GM18873 (cell line): ENCODE measurements at regions not wholly inside any gene's neighbourhood (a gene's known extent, or its start where the extent isn't known, plus 50 kb on each side); places are given as distances from the start of the nearest gene placed in this dataset.
"Not testable (repeated sequence)": the region's sequence is repeated elsewhere in the genome, so short reads cannot be mapped to it uniquely, and the experiment has no call there.

Experiments
- ATAC-seq: cut with Tn5 transposase; IDR thresholded peaks from one replicate; pipeline ENCODE4 v1.9.1; 2021; ENCODE audit warnings: mild to moderate bottlenecking, moderate library complexity, moderate number of reproducible peaks; ENCODE audit not compliant: unreplicated experiment, low FRiP score

DNA sequence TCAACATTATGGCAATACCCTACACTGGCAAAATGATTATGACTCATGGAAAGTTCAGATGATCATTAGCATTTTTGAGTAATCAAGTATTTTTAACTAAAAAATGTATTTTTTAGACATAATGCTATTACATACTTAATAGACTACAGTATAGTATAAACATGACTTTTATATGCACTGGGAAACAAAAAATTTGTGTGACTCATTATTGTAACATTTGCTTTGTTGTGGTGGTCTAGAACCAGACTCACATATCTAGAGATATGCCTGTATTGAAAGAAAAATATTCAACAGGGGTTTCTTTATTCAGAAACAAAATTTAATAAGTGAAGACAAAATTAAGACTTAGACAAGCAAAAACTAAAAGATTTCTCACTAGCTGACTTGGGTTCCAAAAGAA, 385.3 kb upstream of the RIOK2 start:
- no peak for ATAC-seq

DNA sequence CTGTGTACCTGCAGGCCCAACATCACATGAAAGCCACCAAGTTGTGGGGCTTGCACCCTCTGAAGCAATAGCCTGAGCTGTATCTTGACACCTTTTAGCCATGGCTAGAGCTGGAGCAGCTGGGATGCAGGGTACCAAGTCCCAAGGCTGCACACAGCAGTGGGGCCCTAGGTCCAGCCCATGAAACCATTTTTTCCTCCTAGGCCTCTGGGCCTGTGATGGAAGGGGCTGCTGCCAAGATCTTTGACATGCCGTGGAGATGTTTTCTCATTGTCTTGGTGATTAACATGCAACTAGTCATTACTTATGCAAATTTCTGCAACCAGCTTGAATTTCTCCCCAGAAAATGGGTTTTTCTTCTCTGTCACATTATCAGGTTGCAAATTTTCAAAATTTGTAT, 387.2 kb upstream of the RIOK2 start:
- no peak for ATAC-seq

DNA sequence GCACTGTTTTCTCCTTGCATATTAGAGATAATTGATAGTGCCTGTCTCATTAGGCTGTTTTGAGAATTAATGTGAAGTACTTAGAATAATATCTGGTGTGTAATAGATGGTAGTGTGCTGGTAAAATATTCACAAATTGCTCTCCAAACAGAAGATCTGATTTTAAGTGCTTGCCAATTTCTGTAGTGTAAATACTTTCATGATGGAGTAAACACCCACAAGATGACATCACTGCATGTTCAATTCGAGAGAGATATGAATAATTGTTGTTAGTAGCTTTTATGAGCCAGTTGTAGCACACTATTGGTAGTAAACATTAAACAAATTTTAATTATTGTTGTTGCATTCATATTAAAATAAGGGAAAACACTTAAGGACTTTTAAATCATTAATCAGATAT, 392.3 kb upstream of the RIOK2 start:
- no peak for ATAC-seq

DNA sequence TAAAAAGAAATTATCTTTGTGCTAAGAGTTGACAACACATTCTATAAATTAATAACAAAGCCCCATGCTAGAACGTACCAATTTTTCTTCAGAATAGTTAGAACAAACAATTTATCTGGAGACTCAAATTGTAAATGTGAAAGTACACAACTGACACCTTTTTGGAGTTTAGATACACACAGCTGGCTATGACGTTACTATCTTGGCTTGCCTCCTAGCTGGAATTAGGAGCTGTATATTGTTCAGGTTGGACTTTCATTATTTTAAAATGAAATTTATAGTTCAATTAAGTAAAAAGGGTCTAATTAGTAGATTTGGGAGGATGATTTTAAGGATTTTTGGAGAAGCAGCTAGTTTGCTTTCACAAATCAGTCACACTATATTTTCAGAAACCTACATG, 393.9 kb upstream of the RIOK2 start:
- no peak for ATAC-seq

DNA sequence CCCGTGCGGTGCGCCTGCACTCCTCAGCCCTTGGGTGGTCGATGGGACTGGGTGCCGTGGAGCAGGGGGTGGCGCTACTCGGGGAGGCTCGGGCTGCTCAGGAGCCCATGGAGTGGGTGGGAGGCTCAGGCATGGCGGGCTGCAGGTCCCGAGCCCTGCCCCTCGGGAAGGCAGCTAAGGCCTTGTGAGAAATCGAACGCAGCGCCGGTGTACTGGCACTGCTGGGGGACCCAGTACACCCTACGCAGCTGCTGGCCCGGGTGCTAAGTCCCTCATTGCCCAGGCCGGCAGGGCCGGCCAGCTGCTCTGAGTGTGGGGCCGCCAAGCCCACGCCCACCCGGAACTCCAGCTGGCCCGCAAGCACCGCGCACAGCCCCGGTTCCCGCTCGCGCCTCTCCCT, 396.9 kb upstream of the RIOK2 start:
- not testable (repeated sequence) for ATAC-seq

DNA sequence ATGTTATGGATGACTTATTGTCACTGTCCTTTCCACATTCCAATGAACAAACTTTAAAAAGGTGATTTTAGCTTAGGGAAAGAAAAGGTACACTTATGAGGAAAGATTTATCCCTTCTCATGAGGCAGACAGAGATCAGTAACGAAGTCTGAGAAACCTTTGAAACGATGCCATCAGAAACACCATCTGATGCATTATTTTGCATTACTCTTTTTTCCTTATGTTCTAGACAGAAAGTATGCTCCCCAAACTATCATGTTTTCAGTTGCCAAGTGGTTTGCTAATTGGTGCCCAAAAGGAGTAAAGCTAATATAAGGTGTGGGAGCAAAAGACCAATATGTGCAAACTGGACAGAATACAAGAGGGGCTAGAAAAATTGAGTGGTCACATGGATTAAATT, 397.7 kb upstream of the RIOK2 start:
- ATAC-seq, result no peak

DNA sequence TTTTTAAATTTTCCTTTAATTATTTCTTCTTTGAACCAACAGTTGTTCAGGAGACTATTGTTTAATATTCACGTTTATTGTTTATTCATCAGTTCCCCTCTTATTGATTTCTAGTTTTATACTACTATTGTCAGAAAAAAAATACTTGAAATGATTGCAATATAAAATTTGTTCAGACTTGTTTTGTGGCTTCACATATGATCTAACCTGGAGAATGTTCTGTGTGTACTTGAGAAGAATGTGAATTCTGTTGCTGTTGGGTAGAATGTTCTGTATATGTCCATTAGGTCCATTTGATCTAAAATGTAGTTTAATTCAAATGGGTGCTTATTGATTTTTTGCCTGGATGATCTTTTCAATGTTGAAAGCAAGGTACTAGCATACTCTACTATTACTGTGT, 408.7 kb upstream of the RIOK2 start:
- no peak for ATAC-seq

DNA sequence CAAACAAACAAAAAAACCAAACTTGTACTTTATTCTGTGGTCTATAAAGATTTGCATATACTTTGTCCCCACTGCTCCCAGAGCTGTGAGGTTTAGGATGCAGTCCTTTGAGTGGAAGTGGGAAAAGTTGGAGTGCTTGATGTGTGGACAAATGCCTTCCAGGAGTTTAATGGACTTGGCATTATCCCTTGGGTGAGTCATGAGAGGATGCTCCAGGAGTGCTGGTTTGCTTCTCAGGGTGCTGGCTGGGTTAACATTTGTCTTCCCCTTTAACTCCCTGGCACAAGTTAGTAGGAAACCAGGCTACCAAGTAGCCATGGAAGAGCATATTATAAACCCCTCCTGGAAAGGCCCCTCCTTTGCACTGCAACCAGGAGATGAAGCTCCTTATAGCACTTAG, 417.4 kb upstream of the RIOK2 start:
- no peak for ATAC-seq

DNA sequence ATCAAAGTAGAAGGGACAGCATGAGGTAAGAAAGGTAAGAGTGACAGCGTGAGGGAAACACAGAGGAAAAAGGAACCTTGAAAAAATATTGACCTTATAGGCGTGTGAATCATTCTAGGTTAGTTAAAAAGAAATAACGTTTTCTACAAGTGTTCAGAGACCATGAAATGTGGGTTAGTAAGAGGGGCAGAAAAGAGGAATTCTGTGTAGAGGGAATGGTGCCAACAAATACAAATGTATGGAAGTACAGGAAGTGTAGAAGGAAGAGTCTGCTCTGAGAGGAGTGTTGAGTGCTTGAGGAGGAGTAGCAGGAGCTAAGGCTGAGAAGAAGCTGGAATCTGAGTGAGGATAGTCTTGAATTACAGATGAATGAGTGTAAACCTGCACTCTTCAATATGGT, 418.6 kb upstream of the RIOK2 start:
- no peak for ATAC-seq

DNA sequence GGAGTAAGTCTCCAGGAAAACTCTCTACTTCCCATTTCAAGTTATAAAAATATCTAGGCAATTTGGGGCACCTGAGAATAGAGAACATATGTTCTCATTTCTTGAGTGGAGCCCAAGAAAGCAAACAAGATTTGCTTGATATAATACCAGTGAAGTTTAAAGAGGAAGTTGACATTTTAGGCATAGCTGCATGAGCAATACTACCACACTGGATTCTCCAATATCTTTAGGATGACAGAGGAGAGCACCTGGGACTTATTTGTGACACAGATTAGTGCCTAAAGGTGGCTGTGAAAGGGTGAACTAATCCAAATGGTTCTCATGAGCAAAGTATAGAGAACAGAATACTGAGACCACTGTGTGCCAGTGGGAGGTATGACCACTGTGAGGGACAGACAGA, 423.5 kb upstream of the RIOK2 start:
- ATAC-seq, result no peak

DNA sequence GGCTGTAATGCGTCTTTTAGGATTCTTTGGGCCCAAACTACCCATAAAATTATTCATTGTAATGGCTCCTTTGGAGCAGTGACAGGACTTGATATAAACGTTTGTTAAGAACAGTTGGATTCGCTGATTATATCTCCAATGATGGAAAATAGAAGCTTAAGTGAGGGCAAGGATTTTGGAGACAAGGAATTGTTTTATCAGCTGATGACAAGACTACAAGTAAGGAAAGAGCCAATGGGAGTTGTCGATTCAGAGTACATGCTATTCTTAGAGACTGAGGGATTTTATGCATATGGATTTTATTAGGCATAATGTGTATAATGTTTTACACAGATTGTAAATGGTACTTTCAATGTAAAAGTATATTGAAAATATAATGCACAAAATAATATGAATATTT, 425.5 kb upstream of the RIOK2 start:
- ATAC-seq, result no peak

DNA sequence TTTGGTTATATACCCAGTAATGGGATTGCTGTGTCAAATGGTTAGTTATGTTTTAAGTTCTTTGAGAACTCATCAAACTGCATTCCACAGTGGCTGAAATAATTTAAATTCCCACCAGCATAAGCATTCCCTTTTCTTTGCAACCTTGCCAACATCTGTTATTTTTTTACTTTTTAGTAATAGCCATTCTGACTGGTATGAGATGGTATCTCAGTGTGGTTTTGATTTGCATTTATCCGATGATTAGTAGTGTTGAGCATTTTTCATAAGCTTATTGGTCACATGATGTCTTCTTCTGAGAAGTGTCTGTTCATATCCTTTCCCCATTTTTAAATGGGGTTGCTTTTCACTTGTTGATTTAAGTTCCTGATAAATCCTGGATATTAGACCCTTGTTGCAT, 435.7 kb upstream of the RIOK2 start:
- no peak for ATAC-seq

DNA sequence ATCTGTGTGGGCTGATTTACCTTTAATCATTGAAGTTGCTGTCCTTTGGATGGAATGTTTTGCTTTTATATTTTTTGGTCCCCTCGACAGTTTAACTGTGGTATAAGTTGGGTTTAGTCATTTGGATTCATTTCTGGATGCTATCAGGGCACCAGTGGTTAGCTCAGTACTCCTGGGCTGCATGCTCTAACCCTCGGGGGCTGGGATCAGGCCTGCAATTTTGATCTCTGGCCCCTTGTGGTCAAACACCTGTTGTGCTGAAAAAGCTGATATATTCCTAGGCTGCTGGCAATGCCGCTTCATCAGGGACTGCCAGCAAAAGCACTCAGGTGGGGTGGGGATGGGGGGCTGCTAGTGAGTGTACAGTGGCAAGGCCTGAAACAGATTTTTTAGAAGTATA, 440.4 kb upstream of the RIOK2 start:
- no peak for ATAC-seq

DNA sequence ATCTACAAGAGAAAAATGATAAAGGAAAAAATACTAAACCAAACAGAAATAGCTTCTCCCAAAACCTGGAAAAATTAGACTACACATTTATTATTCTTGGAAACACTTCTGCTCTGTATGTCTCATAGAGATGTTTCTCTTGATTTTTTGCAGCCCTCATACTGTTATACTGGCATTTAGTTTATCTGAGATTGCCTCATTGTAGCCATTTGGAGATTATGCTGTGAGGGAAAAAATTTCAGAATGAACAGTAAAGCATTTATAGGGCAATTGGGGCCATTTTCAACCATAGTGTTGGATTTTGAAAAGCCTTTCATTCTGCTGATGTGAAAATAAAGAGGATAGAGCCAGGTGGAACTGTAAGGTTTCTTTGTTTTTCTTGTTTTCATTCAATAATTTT, 441.8 kb upstream of the RIOK2 start:
- no peak for ATAC-seq

DNA sequence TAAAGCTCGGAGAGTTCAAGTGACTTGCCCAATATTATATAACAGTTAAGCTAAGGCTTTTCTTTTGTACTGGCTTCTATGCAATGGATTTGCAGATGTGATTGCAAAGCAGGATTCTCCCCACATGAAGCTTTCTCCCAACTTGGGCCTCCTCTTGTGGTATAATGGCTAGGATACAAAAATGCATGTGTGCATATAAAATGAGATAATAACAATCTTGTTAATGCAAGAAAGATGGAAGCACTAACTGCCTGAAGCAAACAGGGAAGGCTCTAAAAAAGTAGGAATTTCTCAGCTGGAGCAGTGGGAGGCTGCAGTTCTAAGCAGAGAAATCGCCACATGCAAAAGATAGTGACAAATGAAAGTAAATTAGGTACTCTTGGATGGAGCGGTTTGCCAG, 444.2 kb upstream of the RIOK2 start:
- ATAC-seq, result no peak

DNA sequence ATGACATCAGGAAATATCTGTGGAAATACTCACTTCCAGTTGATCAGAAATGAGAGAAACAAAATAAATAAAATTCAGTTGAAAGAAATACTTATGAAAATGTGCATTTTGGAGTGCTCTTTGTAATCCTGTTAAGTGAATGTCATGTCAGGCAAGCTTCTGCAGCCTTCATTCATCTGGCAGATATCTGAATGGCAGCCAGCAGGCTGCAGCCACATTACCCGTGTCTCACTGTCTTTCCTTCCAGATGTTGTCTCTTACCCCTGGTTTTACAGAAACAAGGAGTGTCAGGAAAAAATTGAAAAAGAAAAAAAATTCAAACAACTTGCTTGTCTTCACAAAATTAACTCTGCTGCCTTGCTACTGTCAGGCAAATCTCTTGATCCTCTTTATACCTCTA, 445.0 kb upstream of the RIOK2 start:
- ATAC-seq, result no peak

DNA sequence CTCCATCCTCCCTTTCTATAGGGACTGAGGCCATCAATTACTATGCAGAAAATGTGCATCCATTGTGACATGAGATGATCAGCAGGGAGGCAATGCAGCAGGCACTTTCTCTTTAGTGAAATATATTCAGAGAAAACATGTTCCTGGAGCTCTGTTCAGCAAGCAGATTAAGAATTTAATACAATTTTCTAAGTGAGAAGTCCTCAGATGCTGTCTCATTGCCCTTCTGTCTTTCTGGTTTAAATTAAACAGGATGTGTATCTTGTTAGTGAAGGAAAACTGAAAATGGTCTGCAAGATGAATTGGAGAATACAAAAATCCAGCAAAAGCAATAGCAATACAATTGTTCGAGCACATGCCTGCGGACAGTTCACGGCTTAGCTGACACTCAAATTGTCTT, 445.8 kb upstream of the RIOK2 start:
- no peak for ATAC-seq

DNA sequence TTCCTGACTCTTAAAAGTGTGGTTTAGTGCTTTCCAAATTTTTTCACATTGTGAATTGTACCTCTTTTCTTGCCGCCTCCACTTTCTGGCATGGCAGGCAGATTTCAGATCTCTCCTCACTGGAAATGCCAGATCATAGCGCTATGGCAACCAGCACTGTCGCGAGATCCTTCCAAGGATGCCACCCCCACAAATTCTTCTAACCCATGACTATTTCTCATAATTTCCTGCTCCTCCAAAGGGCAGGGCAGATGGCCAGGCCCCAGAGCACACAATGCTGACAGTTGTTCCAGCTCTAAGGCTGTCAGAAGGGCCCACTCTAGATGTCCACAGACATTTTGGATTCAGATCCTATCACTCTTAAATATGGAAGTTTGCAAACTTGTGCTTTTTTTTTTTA, 446.2 kb upstream of the RIOK2 start:
- no peak for ATAC-seq

DNA sequence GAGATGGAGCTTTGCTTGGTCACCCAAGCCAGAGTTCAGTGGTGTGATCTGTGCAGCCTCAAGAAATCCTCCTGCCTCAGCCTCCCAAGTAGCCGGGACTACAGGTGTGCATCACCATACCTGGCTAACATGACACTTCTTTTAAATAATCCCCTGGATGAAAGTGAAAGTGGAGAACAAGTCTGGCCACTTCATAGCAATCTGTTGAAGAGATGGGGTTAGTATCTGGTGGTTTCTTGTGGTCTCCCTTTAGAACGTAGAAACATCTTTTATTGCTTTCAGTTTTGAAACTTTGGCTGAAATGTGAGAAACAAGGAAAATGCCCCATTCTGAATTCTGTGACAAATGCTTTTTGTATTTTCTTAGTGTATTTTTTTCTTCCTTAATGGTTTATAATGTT, 452.5 kb upstream of the RIOK2 start:
- ATAC-seq, result no peak

DNA sequence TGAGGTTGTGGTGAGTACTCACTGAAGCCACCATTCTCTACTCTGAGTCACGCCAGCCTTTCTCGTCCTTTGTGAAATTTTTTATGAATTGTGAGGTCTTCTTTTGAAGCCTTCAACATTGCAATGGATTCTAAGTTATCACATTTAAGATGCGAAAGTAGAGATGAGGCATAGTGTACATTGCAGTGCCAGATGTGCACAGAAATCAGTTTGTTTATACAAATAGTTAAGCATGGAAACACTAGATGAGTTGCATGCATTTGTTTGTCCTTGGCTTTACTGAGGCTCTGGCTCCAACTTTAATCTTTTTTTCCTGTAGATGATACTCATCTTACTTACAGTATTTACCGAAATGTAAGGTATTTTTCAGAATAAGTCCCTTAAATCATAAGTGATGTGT, 453.7 kb upstream of the RIOK2 start:
- no peak for ATAC-seq

DNA sequence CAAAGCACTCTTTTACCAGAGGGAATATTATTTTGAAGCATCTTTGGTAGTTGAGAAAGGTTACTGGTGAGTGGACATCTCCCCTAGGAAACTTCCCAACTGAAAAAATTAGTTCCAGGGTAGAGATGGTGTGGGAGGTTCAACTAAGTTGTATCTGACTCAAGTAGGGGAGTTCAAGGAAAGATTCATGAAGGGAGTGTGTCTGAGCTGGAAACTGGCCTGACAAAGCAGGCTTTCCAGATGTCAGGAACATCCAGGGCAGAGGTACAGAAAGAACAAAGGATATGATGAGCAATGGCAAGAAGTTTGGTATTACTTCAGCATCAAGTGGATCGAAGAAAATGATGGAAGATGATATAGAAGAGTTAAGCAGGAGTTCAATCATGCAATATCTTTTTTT, 458.0 kb upstream of the RIOK2 start:
- ATAC-seq, result no peak

DNA sequence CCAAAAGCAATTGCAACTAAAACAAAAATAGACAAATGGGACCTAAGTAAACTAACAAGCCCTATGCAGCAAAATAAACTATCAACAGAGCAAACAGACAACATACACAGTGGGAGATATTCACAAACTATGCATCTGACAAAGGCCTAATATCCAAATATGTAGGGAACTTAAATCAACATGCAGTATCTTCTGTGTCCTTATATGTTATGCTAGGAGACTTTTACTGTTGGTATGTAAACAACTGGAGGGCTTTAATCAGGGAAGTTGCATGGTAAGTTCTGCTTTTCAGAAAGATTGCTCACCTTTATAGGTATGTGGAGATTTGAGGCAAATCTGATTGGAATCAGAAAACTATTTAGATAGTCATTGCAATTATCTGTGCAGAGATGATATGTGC, 461.2 kb upstream of the RIOK2 start:
- ATAC-seq, result no peak

DNA sequence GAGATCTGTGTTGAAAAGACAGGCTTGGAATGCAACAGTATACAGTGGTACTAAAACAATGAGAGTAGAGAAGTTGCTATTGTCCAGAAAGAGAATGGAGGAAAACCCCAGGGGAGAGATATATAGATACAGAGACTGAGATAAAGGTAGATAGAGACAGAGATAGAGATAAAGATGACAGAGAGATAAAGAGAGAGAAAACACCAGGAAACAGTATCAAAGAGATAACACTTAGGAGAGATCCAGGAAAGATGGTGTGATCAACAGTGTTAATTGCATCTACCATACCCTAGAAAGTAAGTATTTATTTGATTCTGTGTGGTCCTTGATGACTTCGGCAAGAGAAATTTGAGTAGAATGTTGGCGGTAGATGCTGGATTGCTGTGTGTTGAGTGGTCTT, 461.8 kb upstream of the RIOK2 start:
- no peak for ATAC-seq

DNA sequence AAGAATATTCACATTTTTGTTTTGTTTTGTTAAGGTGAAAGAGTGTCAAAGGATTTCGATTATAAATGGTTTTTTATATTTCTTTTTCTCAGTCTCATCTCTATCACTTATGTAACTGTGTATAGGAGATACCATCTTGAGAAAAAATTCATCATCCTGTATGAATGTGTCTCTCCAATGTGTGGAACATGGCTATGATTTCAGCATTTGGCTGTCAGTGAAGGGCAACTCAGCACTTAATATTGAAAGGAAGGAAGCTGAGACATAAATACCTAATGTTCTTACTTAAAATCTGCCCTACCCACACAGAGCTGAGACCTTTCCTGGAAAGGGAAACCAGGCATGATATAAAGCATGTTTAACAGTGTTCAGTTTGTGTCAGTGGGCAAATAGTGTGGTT, 474.2 kb upstream of the RIOK2 start:
- ATAC-seq, result no peak
